Epithelial cell of esophagus (primary cell): ENCODE measurements at regions not wholly inside any gene's neighbourhood (a gene's known extent, or its start where the extent isn't known, plus 50 kb on each side); places are given as distances from the start of the nearest gene placed in this dataset.
A peak's percentile ranks its signal among the peaks of the same experiment; 100 is the strongest.

Experiments
- DNase-seq: peaks from one replicate; pipeline ENCODE4 v3.0.0; 2010; ENCODE audit warnings: low read depth
- H3K4me3 ChIP-seq: 2 replicates; pipeline ENCODE4 v1.5.1; 2011; ENCODE audit warnings: mild to moderate bottlenecking, low read length, control low read depth
- TF ChIP-seq, protein P1 (sequence below): IDR thresholded peaks from 2 replicates; pipeline ENCODE4 v1.5.1; 2011; ENCODE audit warnings: low read depth, mild to moderate bottlenecking, low read length, control low read depth, inconsistent platforms; ENCODE audit not compliant: insufficient read depth; ENCODE audit errors: missing control alignments

- no peak overlapping the region for H3K4me3 ChIP-seq
- TF ChIP-seq, protein P1, sequence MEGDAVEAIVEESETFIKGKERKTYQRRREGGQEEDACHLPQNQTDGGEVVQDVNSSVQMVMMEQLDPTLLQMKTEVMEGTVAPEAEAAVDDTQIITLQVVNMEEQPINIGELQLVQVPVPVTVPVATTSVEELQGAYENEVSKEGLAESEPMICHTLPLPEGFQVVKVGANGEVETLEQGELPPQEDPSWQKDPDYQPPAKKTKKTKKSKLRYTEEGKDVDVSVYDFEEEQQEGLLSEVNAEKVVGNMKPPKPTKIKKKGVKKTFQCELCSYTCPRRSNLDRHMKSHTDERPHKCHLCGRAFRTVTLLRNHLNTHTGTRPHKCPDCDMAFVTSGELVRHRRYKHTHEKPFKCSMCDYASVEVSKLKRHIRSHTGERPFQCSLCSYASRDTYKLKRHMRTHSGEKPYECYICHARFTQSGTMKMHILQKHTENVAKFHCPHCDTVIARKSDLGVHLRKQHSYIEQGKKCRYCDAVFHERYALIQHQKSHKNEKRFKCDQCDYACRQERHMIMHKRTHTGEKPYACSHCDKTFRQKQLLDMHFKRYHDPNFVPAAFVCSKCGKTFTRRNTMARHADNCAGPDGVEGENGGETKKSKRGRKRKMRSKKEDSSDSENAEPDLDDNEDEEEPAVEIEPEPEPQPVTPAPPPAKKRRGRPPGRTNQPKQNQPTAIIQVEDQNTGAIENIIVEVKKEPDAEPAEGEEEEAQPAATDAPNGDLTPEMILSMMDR = no peak
These were observed 200.2 kb downstream of the GUCY2F start for GRCh38 chrX:109281483-109282275.

DNA sequence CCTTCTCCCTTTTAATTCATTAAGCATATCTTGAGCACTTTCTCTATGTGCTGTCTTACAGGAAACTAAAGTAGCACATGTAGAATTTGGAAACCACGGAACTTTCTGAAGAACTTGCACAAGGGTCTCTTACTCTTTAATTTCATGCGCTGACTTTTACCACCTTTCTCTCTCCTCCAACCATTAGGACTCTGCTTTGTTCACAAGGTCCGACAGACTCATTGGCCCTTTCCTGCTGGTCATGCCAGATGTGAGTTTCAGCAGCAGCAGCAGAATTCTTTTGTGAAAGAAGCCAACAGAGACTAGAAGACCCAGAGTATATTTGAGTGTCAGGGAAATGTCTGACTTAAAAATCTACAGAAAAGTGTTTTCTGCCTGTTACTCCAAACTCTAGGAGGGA is 207.1 kb downstream of the GUCY2F start:
- TF ChIP-seq, protein P1 = no peak
- H3K4me3 ChIP-seq = no peak overlapping the region
- no peak for DNase-seq

More at GRCh38 chrX:109281483-109282275, 200.2 kb downstream of the GUCY2F start:
- no peak for DNase-seq

- TF ChIP-seq, protein P1 = no peak
- peak; percentile 94 for DNase-seq
- no peak overlapping the region for H3K4me3 ChIP-seq
These were observed 211.1 kb downstream of the GUCY2F start for GRCh38 chrX:109270580-109271484.

- TF ChIP-seq, protein P1 = no peak
- peak; percentile 77 for DNase-seq
- H3K4me3 ChIP-seq = no peak overlapping the region
These were observed 213.5 kb downstream of the GUCY2F start for GRCh38 chrX:109268340-109268739.

DNA sequence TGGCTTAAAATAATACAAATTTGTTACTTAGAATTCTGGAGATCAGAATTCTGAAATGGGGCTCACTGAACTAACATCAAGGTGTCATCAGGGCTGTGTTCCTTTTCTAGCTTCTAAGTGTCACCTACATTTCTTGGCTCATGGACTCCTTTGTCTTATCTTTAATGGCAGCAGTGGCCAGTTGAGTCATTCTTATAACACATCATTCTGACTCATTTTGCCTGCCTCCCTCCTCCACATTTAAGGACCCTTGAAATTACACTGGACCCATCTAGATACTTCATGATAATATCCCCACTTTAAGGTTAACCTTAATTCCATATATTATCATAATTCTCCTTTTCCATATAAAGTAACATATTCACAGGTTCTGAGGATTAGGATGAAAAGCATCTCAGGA is 215.9 kb downstream of the GUCY2F start:
- H3K4me3 ChIP-seq = no peak overlapping the region
- TF ChIP-seq, protein P1 = no peak
- DNase-seq = no peak

GRCh38 chrX:109264878-109265277 is 217.0 kb downstream of the GUCY2F start:
- no peak for DNase-seq
- TF ChIP-seq, protein P1 = no peak
- no peak overlapping the region for H3K4me3 ChIP-seq
